Endothelial cell of umbilical vein (primary cell): ENCODE measurements at regions not wholly inside any gene's neighbourhood (a gene's known extent, or its start where the extent isn't known, plus 50 kb on each side); places are given as distances from the start of the nearest gene placed in this dataset.
A peak's percentile ranks its signal among the peaks of the same experiment; 100 is the strongest.

Source experiments
- BruUV-seq: library from RNA; stranded (reverse); fragments of 400-500 nt; replicated peaks from 2 replicates; lab custom pipeline; 2021; lab: Mats Ljungman, UMichigan
- CTCF ChIA-PET: fragments of 300-600, 350-600 bp; sonication (Branson Sonifier 250); formaldehyde crosslinking; loops from one replicate; lab custom pipeline; 2021; ENCODE audit warnings: antibody characterized with exemption, inconsistent platforms; lab: Charles Lee
- POLR2A ChIA-PET: fragments of 300-600, 350-600 bp; sonication (Branson Sonifier 250); formaldehyde crosslinking; loops from one replicate; lab custom pipeline; 2021; ENCODE audit warnings: antibody characterized with exemption, inconsistent platforms; lab: Charles Lee
- DNase-seq: peaks from one replicate; pipeline ENCODE4 v3.0.0-alpha.2; 2011; ENCODE audit warnings: low read depth, low spot score
- FAIRE-seq: peaks from 2 replicates; lab custom pipeline; 2011; peaks lifted over from hg19 to GRCh38; lab: Jason Lieb, UNC
- H2AFZ ChIP-seq: 2 replicates; pipeline ENCODE4 v1.6.0; 2012; ENCODE audit warnings: low read depth, low read length, control low read depth, inconsistent platforms
- H3K27ac ChIP-seq: 2 replicates; pipeline ENCODE4 v1.5.1; 2011; ENCODE audit warnings: low read depth, mild to moderate bottlenecking, control low read depth, low read length, moderate library complexity; ENCODE audit not compliant: insufficient read depth
- H3K27me3 ChIP-seq, 2 experiments: 2 replicates each; pipeline versions ENCODE4 v1.6.0 to v1.6.1; 2011; ENCODE audit warnings: low read length in 2 of 2, mixed read lengths in 1 of 2; ENCODE audit not compliant: control insufficient read depth in 2 of 2, insufficient read depth in 2 of 2
- H3K36me3 ChIP-seq, 2 experiments: 2 replicates in 1 of 2; 3 replicates in 1 of 2; pipeline ENCODE4 v1.5.1; 2011; ENCODE audit warnings: low read length in 2 of 2, mild to moderate bottlenecking in 1 of 2, moderate library complexity in 1 of 2; ENCODE audit not compliant: control insufficient read depth in 2 of 2, insufficient read depth in 2 of 2; ENCODE audit errors: extremely low read depth in 1 of 2
- H3K4me1 ChIP-seq: 3 replicates; pipeline ENCODE4 v1.5.1; 2011; ENCODE audit warnings: mild to moderate bottlenecking, low read length; ENCODE audit not compliant: control insufficient read depth, insufficient read depth; ENCODE audit errors: extremely low read depth
- H3K4me2 ChIP-seq: 2 replicates; pipeline ENCODE4 v1.6.1; 2011; ENCODE audit warnings: low read length, control low read depth, mixed read lengths; ENCODE audit not compliant: insufficient read depth
- H3K4me3 ChIP-seq, 3 experiments: fragments of 200-600 bp in 1 of 3; sonication (generic), shearing (Covaris generic) in 1 of 3; replicated peaks in 1 of 3; 2 replicates each; pipeline ENCODE4 v1.5.1; 2011 to 2016; ENCODE audit warnings: control low read depth in 3 of 3, low read length in 3 of 3, mild to moderate bottlenecking in 2 of 3, inconsistent platforms in 1 of 3, low read depth in 1 of 3, moderate library complexity in 1 of 3; ENCODE audit not compliant: insufficient read depth in 1 of 3
- H3K79me2 ChIP-seq: 2 replicates; pipeline ENCODE4 v1.6.0; 2012; ENCODE audit warnings: low read length, inconsistent platforms; ENCODE audit not compliant: control insufficient read depth, insufficient read depth
- H3K9ac ChIP-seq: replicated peaks from 2 replicates; pipeline ENCODE3; 2011; ENCODE audit warnings: low read length, control low read depth; ENCODE audit not compliant: insufficient read depth; ENCODE audit errors: extremely low read depth
- H3K9me1 ChIP-seq: replicated peaks from 3 replicates; pipeline ENCODE4 v1.6.0; 2011; ENCODE audit warnings: mild to moderate bottlenecking, low read length; ENCODE audit not compliant: control insufficient read depth, insufficient read depth; ENCODE audit errors: extremely low read depth
- H3K9me3 ChIP-seq: replicated peaks from 2 replicates; pipeline ENCODE4 v1.5.1; 2012; ENCODE audit warnings: low read length, inconsistent platforms; ENCODE audit not compliant: control insufficient read depth, insufficient read depth
- H4K20me1 ChIP-seq: replicated peaks from 2 replicates; pipeline ENCODE3; 2011; ENCODE audit warnings: mild to moderate bottlenecking, low read length; ENCODE audit not compliant: control insufficient read depth, insufficient read depth; ENCODE audit errors: extremely low read depth
- CTCF ChIP-seq, 2 donors: IDR thresholded peaks; 1 replicate in 1 of 2; 2 replicates in 1 of 2; pipeline ENCODE4 v1.5.1; 2011; ENCODE audit warnings: low read length in 2 of 2, mild to moderate bottlenecking in 2 of 2, moderate library complexity in 2 of 2, control low read depth in 1 of 2, inconsistent platforms in 1 of 2, low read depth in 1 of 2; ENCODE audit not compliant: insufficient read depth in 1 of 2; ENCODE audit errors: extremely low read depth in 1 of 2
- GATA2 ChIP-seq: IDR thresholded peaks from 2 replicates; pipeline ENCODE4 v1.7.0; 2011; ENCODE audit warnings: low read depth, mild to moderate bottlenecking, moderate library complexity, mixed read lengths, low read length; ENCODE audit not compliant: insufficient read length, insufficient read depth
- MAX ChIP-seq: IDR thresholded peaks from 2 replicates; pipeline ENCODE4 v1.6.1; 2011; ENCODE audit not compliant: insufficient read depth, insufficient read length
- MYC ChIP-seq: IDR thresholded peaks from one replicate; pipeline ENCODE4 v1.6.1; 2011; ENCODE audit warnings: mild to moderate bottlenecking, low read depth, low read length
- POLR2A ChIP-seq: IDR thresholded peaks from 2 replicates; pipeline ENCODE4 v1.6.1; 2012; ENCODE audit warnings: low read depth, mild to moderate bottlenecking, control low read depth, low read length
- POLR2AphosphoS5 ChIP-seq: IDR thresholded peaks from 2 replicates; pipeline ENCODE4 v1.6.1; 2012; ENCODE audit warnings: low read depth, mild to moderate bottlenecking, control low read depth, low read length, moderate library complexity; ENCODE audit not compliant: insufficient read depth
- dilution Hi-C: fragments of 300-500 bp; cut with MboI; formaldehyde crosslinking; loops from one replicate; pipeline ENCODE4 v1.15.0; 2019; ENCODE audit warnings: low sequenced_read_pairs; ENCODE audit not compliant: extremely low pct_ligation_motif_present
- intact Hi-C: fragments of 100-400 bp; cut with micrococcal nuclease; formaldehyde crosslinking; loops from one replicate; pipeline ENCODE4 v1.10.0; 2022

GRCh38 chr2:21748501-21748900, 624.7 kb downstream of the TDRD15 start:
- dilution Hi-C loops: no loop called here
- BruUV-seq: no TSS peak
- intact Hi-C loops: no loop called here
- Histone ChIP-seq H3K27ac (no peak overlapping the region), H3K36me3 (no peaks in the 10 kb centered on the region), H3K4me2 (no peak overlapping the region), H3K27me3 (no peaks in the 10 kb centered on the region), H3K4me3 (no peak overlapping the region), H4K20me1 (no peaks in the 10 kb centered on the region), H3K9me1 (no peaks in the 10 kb centered on the region), H3K9ac (no peak overlapping the region), H2AFZ (no peak overlapping the region), H3K4me1 (no peaks in the 10 kb centered on the region), H3K9me3 (no peaks in the 10 kb centered on the region), H3K79me2 (no peaks in the 10 kb centered on the region)
- ChIA-PET CTCF (no interaction called here), POLR2A (no interaction called here)
- no peak for FAIRE-seq
- DNase-seq: no peak
- TF ChIP-seq MAX (no peak), MYC (no peak), GATA2 (no peak)

GRCh38 chr2:21754164-21754788, 630.5 kb downstream of the TDRD15 start:
- Histone ChIP-seq H3K36me3 (no peaks in the 10 kb centered on the region), H3K27ac (no peak overlapping the region), H3K4me3 (no peak overlapping the region), H3K27me3 (no peaks in the 10 kb centered on the region), H3K79me2 (no peaks in the 10 kb centered on the region), H4K20me1 (no peaks in the 10 kb centered on the region), H3K9ac (no peak overlapping the region), H3K9me1 (no peaks in the 10 kb centered on the region), H3K4me1 (no peaks in the 10 kb centered on the region), H3K9me3 (no peaks in the 10 kb centered on the region), H3K4me2 (no peak overlapping the region), H2AFZ (no peak overlapping the region)
- POLR2A ChIA-PET: no interaction called here
- no peak for FAIRE-seq
- dilution Hi-C loops: no loop called here
- peak; percentile 13 for DNase-seq
- no peak for TF ChIP-seq POLR2AphosphoS5
- no peak for TF ChIP-seq POLR2A
- no peak for TF ChIP-seq CTCF (IDR thresholded peaks at IDR 0.05; ENCODE audit: extremely low read depth in 1 of 2, insufficient read depth in 1 of 2, low read depth in 1 of 2, low read length in 2 of 2)
- TF ChIP-seq MAX: no peak
- intact Hi-C loops: no loop called here
- BruUV-seq: no TSS peak
- CTCF ChIA-PET: no interaction called here
